ENCODE measurements at regions not wholly inside any gene's neighbourhood (a gene's known extent, or its start where the extent isn't known, plus 50 kb on each side); places are given as distances from the start of the nearest gene placed in this dataset.
"Not testable (repeated sequence)": the region's sequence is repeated elsewhere in the genome, so short reads cannot be mapped to it uniquely, and the experiment has no call there.

GRCh38 chr10:93127642-93128215 is 54.0 kb downstream of the CYP26A1 start:
- H3K4me3 ChIP-seq (ENCODE audit: low read length); H3K9ac ChIP-seq (ENCODE audit: low read length); H3K36me3 ChIP-seq (ENCODE audit: insufficient read depth, low read length); H3F3A ChIP-seq (ENCODE audit: insufficient read depth, low read length, poor library complexity, severe bottlenecking); H3K27me3 ChIP-seq (ENCODE audit: insufficient read depth, low read depth, low read length); H3K4me2 ChIP-seq (ENCODE audit: low read length); H4K20me1 ChIP-seq (ENCODE audit: insufficient read depth); H3K9me2 ChIP-seq (ENCODE audit: insufficient read depth, low read length); H3K27ac ChIP-seq (ENCODE audit: low read length); H3K79me2 ChIP-seq (replicated peaks; ENCODE audit: insufficient read depth, low read length); H3K9me3 ChIP-seq (ENCODE audit: low read length); H2AFZ ChIP-seq (ENCODE audit: low read depth, low read length): not testable (repeated sequence)

- TF ChIP-seq SMC3 (conservative IDR thresholded peaks at IDR 0.05; ENCODE audit: poor library complexity) (no peak), CTCF (IDR thresholded peaks at IDR 0.05; ENCODE audit: poor library complexity, severe bottlenecking) (no peak), MXI1 (conservative IDR thresholded peaks at IDR 0.05; ENCODE audit: poor library complexity, severe bottlenecking) (no peak), EP300 (conservative IDR thresholded peaks at IDR 0.05; ENCODE audit: poor library complexity, severe bottlenecking) (no peak), TAF1 (IDR thresholded peaks at IDR 0.05; ENCODE audit: low read depth) (no peak), REST (IDR thresholded peaks at IDR 0.05; ENCODE audit: borderline replicate concordance) (peak; percentile 27), RAD21 (conservative IDR thresholded peaks at IDR 0.05) (no peak), POLR2AphosphoS5 (IDR thresholded peaks at IDR 0.05) (peak; percentile 92)
- H3K36me3 ChIP-seq (ENCODE audit: insufficient read depth, low read length) = no peaks in the 10 kb centered on the region
- no peak overlapping the region for H3K4me3 ChIP-seq (ENCODE audit: low read length)
- H3K9me3 ChIP-seq (ENCODE audit: low read length) = no peaks in the 10 kb centered on the region
- no peak overlapping the region for H3K27ac ChIP-seq (ENCODE audit: low read length)
- H3K27me3 ChIP-seq (ENCODE audit: insufficient read depth, low read depth, low read length) = no peaks in the 10 kb centered on the region
- H2AFZ ChIP-seq (ENCODE audit: low read depth, low read length) = no peak overlapping the region
- no peak overlapping the region for H3K9ac ChIP-seq (ENCODE audit: low read length)
- H4K20me1 ChIP-seq (ENCODE audit: insufficient read depth) = no peaks in the 10 kb centered on the region
- H3K9me2 ChIP-seq (ENCODE audit: insufficient read depth, low read length) = no peaks in the 10 kb centered on the region
- no peaks in the 10 kb centered on the region for H3K79me2 ChIP-seq (replicated peaks; ENCODE audit: insufficient read depth, low read length)
- no peaks in the 10 kb centered on the region for H3F3A ChIP-seq (ENCODE audit: insufficient read depth, low read length, poor library complexity, severe bottlenecking)
- H3K4me2 ChIP-seq (ENCODE audit: low read length) = no peak overlapping the region
Measured at GRCh38 chr10:93131986-93132385, 58.3 kb downstream of the CYP26A1 start.

- Histone ChIP-seq H3K27me3 (ENCODE audit: insufficient read depth, low read depth, low read length) (no peaks in the 10 kb centered on the region), H3K9me2 (ENCODE audit: insufficient read depth, low read length) (no peaks in the 10 kb centered on the region), H3K79me2 (replicated peaks; ENCODE audit: insufficient read depth, low read length) (no peaks in the 10 kb centered on the region), H3K27ac (ENCODE audit: low read length) (no peak overlapping the region), H3K9me3 (ENCODE audit: low read length) (no peaks in the 10 kb centered on the region), H3F3A (ENCODE audit: insufficient read depth, low read length, poor library complexity, severe bottlenecking) (no peaks in the 10 kb centered on the region), H3K9ac (ENCODE audit: low read length) (no peak overlapping the region), H3K4me2 (ENCODE audit: low read length) (no peak overlapping the region), H3K36me3 (ENCODE audit: insufficient read depth, low read length) (no peaks in the 10 kb centered on the region), H2AFZ (ENCODE audit: low read depth, low read length) (no peak overlapping the region), H4K20me1 (ENCODE audit: insufficient read depth) (no peaks in the 10 kb centered on the region), H3K4me3 (ENCODE audit: low read length) (no peak overlapping the region)
- TF ChIP-seq REST (IDR thresholded peaks at IDR 0.05; ENCODE audit: borderline replicate concordance) (no peak), EZH2 (IDR thresholded peaks at IDR 0.05; ENCODE audit: borderline replicate concordance, insufficient read depth, low read length, poor library complexity, severe bottlenecking) (no peak), MXI1 (conservative IDR thresholded peaks at IDR 0.05; ENCODE audit: poor library complexity, severe bottlenecking) (no peak), POLR2AphosphoS5 (IDR thresholded peaks at IDR 0.05) (no peak), TAF1 (IDR thresholded peaks at IDR 0.05; ENCODE audit: low read depth) (no peak), CTCF (IDR thresholded peaks at IDR 0.05; ENCODE audit: poor library complexity, severe bottlenecking) (no peak), EP300 (conservative IDR thresholded peaks at IDR 0.05; ENCODE audit: poor library complexity, severe bottlenecking) (no peak), SMC3 (conservative IDR thresholded peaks at IDR 0.05; ENCODE audit: poor library complexity) (no peak)
Measured at GRCh38 chr10:93138113-93138870, 64.6 kb downstream of the CYP26A1 start.

Measured in neural cell (in vitro differentiated cells).